KOPT-K1 (cell line): ENCODE measurements at regions not wholly inside any gene's neighbourhood (a gene's known extent, or its start where the extent isn't known, plus 50 kb on each side); places are given as distances from the start of the nearest gene placed in this dataset.
"Not testable (repeated sequence)": the region's sequence is repeated elsewhere in the genome, so short reads cannot be mapped to it uniquely, and the experiment has no call there.

ENCODE experiments used
- H3K27ac ChIP-seq: fragments of 200-600 bp; sonication (generic); 2 replicates; pipeline ENCODE4 v1.5.1; 2016; ENCODE audit warnings: antibody characterized with exemption, mild to moderate bottlenecking, low read depth, low read length; ENCODE audit not compliant: poor library complexity, severe bottlenecking
- H3K36me3 ChIP-seq: fragments of 200-600 bp; sonication (generic); 2 replicates; pipeline ENCODE4 v1.5.1; 2017; ENCODE audit warnings: antibody characterized with exemption, mild to moderate bottlenecking, low read length, moderate library complexity; ENCODE audit not compliant: insufficient read depth
- H3K9me3 ChIP-seq: fragments of 200-600 bp; sonication (generic); 2 replicates; pipeline ENCODE4 v1.5.1; 2017; ENCODE audit warnings: antibody characterized with exemption, low read length, mild to moderate bottlenecking; ENCODE audit not compliant: insufficient read depth, poor library complexity, severe bottlenecking

GRCh38 chr2:237229905-237230304 lies 144.2 kb downstream of the COPS8 start:
- H3K27ac ChIP-seq, result no peak overlapping the region
- no peaks in the 10 kb centered on the region for H3K9me3 ChIP-seq
- no peaks in the 10 kb centered on the region for H3K36me3 ChIP-seq

- Histone ChIP-seq H3K27ac (no peak overlapping the region), H3K36me3 (no peaks in the 10 kb centered on the region), H3K9me3 (no peaks in the 10 kb centered on the region)
Measured at GRCh38 chr2:237230355-237230754, 144.7 kb downstream of the COPS8 start.

GRCh38 chr2:237231593-237231992 lies 145.9 kb downstream of the COPS8 start:
- H3K9me3 ChIP-seq, result no peaks in the 10 kb centered on the region
- no peak overlapping the region for H3K27ac ChIP-seq
- no peaks in the 10 kb centered on the region for H3K36me3 ChIP-seq

GRCh38 chr2:237232166-237232565 lies 146.5 kb downstream of the COPS8 start:
- Histone ChIP-seq H3K36me3 (no peaks in the 10 kb centered on the region), H3K27ac (no peak overlapping the region), H3K9me3 (no peaks in the 10 kb centered on the region)

DNA sequence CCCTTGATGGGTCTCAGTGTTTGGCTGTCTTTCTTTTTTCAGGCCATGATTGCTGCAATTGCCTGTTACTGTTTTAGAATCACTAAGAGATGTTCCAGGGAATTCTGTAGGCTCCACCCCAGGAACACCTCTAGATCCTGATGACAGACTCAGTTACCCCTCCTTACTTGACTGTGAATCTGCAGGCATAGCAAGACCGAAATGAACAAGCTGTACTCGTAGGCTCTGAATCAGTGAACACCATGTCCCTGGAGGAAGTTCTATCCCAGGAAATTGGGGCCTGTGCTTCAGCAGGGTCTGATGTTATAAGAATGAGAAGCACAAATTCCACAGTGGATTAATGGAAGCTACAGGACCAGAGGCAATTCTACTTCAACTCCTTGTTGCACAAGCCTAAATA lies 148.6 kb downstream of the COPS8 start:
- Histone ChIP-seq H3K9me3 (no peaks in the 10 kb centered on the region), H3K36me3 (no peaks in the 10 kb centered on the region), H3K27ac (no peak overlapping the region)

DNA sequence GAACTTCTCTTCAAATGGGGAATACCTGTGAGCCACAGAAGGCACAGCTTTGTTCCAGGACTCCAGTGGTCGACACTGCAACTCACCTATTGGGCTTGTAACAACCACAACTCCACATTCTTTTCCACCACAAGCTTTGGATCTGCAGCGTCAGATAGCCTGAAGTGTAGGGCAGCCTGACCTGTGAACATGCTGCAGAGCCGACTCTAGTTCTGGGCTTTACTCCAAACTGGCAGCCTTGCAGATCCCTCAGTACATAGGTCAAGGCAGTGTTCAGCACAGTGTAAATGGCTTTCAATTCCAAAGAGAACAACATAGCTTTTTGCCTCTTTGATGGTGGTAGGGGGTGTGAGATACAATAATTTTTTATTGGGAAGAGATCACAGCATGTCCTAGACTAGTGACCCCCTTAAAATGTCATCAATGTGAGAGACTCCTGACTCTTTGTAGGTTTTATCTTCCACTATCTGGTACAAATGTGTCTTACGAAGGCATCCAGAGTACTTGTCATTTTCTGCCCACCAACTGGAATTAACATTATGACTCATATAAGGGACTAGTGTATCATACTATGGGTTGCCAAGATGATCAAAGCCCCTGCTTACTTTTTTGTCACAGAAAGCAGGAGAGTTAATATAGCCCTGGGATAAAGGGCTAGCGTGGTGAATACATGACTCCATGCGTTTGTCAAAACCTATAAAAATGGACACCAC lies 149.8 kb downstream of the COPS8 start:
- H3K36me3 ChIP-seq, result no peaks in the 10 kb centered on the region
- peaks cover 7% of the 10 kb centered on the region for H3K9me3 ChIP-seq
- H3K27ac ChIP-seq, result no peak overlapping the region

DNA sequence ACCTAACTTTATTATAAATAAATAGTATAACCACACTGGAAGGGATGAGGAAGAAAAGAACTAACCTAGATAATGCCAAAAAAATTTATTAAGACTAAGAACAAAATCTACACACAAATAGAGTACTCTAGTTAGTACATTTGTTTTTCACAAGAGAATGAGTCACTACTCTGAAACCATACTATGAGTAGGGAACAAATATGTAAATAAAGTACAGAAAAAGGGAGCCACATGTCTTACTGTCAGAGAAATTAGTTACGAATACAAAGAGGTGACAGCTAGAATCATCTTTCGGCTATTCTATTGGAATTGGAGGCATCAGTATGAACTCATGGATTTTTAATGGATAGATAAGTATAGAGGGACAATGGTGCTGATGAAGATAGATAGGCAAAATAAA lies 150.5 kb downstream of the COPS8 start:
- Histone ChIP-seq H3K9me3 (peaks cover 11% of the 10 kb centered on the region), H3K27ac (no peak overlapping the region), H3K36me3 (no peaks in the 10 kb centered on the region)

DNA sequence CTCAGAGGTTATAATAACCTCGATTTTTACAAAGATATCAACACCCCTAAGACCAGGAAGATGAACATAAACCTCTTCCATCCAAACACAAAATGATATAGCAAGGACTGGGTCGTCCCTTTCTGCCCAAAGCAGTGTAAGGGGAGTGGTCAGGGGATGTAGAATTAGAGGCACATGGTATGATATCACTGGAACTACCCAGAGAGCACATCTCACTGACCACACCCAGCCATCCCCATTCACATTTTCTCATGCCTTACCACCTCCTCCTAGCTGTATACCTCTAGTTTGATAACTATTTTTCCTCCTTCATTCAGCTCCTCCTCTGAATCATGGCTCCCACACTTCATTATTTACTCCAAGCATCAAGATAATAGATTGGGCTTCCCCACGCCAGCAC lies 152.6 kb downstream of the COPS8 start:
- Histone ChIP-seq H3K36me3 (no peaks in the 10 kb centered on the region), H3K27ac (no peak overlapping the region), H3K9me3 (peaks cover 22% of the 10 kb centered on the region)

DNA sequence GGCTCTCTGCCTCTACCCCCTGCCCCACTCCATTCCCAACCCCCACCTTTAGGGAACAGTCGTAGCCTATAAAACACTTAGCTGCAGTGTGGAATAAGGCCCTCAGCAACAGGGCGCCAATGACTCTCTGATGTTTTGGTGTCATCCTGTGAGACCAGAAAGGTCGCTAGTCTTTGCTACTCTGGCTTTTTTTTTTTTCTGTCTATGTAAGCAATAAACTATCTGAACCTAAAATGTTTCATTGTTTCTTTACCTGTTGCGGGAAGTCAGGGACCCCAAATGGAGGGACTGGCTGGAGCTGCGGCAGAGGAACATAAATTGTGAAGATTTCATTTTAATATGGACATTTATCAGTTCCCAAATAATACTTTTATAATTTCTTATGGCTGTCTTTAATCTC lies 154.6 kb downstream of the COPS8 start:
- no peaks in the 10 kb centered on the region for H3K36me3 ChIP-seq
- H3K27ac ChIP-seq, result no peak overlapping the region
- peaks cover 22% of the 10 kb centered on the region for H3K9me3 ChIP-seq

GRCh38 chr2:237240868-237241267 lies 155.2 kb downstream of the COPS8 start:
- not testable (repeated sequence) for H3K36me3 ChIP-seq, H3K27ac ChIP-seq
- H3K9me3 ChIP-seq, result peaks cover 22% of the 10 kb centered on the region

DNA sequence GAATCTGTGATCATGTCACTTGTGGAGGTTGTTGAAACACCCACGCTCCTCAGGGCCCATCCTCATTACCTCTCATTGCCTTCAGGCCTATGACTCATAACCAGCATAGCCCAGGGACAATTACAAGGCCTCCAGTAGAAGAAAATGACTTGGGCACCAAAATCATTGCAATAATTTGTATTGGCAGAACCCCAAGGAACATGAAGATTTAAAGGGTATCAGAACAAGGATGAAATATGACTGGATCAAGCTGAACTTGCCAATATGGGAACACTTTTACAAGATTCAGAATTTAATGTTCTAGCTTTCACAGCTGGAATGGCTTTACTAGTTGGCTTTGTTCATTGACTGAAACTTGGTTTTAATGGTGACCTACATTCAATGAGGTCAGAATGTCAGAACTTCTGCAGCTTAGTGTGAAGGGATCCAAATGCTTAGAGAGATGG lies 156.4 kb downstream of the COPS8 start:
- Histone ChIP-seq H3K36me3 (no peaks in the 10 kb centered on the region), H3K27ac (no peak overlapping the region), H3K9me3 (peaks cover 22% of the 10 kb centered on the region)

DNA sequence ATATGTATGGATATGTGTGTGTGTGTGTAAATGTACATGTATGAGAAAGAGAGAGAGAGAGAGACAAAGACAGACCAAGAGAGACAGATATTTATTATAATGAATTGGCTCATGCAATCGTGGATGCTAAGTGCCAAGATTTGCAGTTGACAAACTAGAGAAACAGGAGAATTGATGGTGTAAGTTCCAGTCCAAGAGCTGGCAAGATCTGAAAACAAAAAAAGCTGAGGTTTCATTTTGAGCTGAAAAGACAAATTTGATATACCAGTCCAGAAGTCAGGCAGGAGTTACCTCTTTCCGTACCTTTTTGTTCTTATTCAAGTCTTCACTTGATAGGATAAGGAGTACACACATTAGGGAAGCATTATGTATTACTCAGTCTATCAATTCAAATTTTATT lies 157.8 kb downstream of the COPS8 start:
- Histone ChIP-seq H3K9me3 (peaks cover 22% of the 10 kb centered on the region), H3K27ac (no peak overlapping the region), H3K36me3 (no peaks in the 10 kb centered on the region)

- Histone ChIP-seq H3K36me3 (no peaks in the 10 kb centered on the region), H3K9me3 (peaks cover 22% of the 10 kb centered on the region), H3K27ac (no peak overlapping the region)
Measured at GRCh38 chr2:237244178-237244577, 158.5 kb downstream of the COPS8 start.

DNA sequence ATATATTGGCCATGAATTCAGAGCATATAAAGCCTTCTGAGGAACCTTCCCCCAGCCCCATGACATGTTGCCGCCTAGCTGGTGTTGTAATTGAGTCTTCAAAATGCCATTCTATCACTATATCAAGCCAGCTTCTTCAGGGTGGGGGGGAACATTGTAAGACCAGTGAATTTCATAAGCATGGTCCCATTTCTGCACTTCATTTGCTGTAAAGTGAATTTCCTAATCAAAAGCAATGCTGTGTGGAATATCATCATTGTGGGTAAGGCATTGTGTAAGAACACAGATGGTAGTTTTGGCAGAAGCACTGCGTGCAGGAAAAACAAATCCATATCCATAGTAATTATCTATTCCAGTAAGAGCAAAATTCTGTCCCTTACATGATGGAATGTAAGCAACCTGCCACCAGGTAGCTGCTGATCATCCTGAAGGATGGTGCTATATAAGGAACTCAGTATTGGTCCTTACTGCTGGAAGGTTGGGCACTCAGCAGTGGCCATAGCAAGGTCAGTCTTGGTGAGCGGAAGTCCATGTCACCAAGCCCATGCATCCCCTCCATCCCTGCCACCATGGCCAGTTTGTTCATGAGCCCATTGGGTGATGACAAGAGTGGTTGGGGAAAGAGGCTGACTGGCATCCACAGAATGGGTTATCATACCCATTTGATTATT lies 159.4 kb downstream of the COPS8 start:
- H3K9me3 ChIP-seq, result peaks cover 19% of the 10 kb centered on the region
- no peak overlapping the region for H3K27ac ChIP-seq

GRCh38 chr2:237250599-237250998 lies 163.4 kb downstream of the COL6A3 start:
- Histone ChIP-seq H3K36me3 (no peaks in the 10 kb centered on the region), H3K27ac (no peak overlapping the region), H3K9me3 (no peaks in the 10 kb centered on the region)

More for the DNA sequence above, 159.4 kb downstream of the COPS8 start:
- H3K36me3 ChIP-seq, result no peaks in the 10 kb centered on the region

DNA sequence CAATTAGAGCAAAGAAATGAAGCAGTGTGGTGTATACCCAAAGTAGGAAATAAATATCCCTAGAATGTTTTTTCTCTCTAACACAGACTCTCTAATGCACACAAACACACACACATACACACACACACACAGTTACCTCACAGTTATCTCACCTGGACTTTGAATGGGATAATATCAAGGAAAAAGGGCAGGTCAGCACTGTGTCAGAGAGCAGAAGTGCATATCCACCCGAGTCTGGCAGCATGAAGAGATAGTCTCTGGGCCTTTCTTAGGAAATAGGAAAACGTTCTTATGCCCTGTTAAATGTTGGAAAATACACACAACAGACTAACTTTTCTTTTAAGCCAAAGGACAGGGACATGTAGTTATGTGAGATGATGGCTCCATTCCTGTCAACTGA lies 162.0 kb downstream of the COL6A3 start:
- Histone ChIP-seq H3K36me3 (no peaks in the 10 kb centered on the region), H3K9me3 (no peaks in the 10 kb centered on the region), H3K27ac (no peak overlapping the region)
